GM19238 (cell line): ENCODE measurements at regions not wholly inside any gene's neighbourhood (a gene's known extent, or its start where the extent isn't known, plus 50 kb on each side); places are given as distances from the start of the nearest gene placed in this dataset.

Experiments used
- DNase-seq: peaks from one replicate; pipeline ENCODE4 v3.0.0; 2011; ENCODE audit warnings: low spot score; ENCODE audit not compliant: insufficient read length

- no peak for DNase-seq
Measured at GRCh38 chr22:27554106-27554811, 247.3 kb downstream of the MN1 start.

GRCh38 chr22:27554841-27555456 is 246.6 kb downstream of the MN1 start:
- no peak for DNase-seq

- DNase-seq = no peak
Measured at GRCh38 chr22:27556371-27556770, 245.2 kb downstream of the MN1 start.

- DNase-seq = no peak
Measured at GRCh38 chr22:27557286-27558008, 244.1 kb downstream of the MN1 start.

GRCh38 chr22:27558658-27559371 is 242.7 kb downstream of the MN1 start:
- no peak for DNase-seq

- DNase-seq = no peak
Measured at GRCh38 chr22:27560781-27561180, 240.8 kb downstream of the MN1 start.

- no peak for DNase-seq
Measured at GRCh38 chr22:27561286-27561904, 240.2 kb downstream of the MN1 start.

GRCh38 chr22:27564806-27565205 is 236.8 kb downstream of the MN1 start:
- DNase-seq = no peak

GRCh38 chr22:27566602-27567001 is 235.0 kb downstream of the MN1 start:
- no peak for DNase-seq

GRCh38 chr22:27568265-27568664 is 233.3 kb downstream of the MN1 start:
- DNase-seq = no peak

- no peak for DNase-seq
Measured at GRCh38 chr22:27571463-27572277, 229.9 kb downstream of the MN1 start.

- no peak for DNase-seq
Measured at GRCh38 chr22:27572278-27572666, 229.3 kb downstream of the MN1 start.

- DNase-seq = no peak
Measured at GRCh38 chr22:27573280-27574001, 228.1 kb downstream of the MN1 start.

- no peak for DNase-seq
Measured at GRCh38 chr22:27574002-27574366, 227.6 kb downstream of the MN1 start.

- no peak for DNase-seq
Measured at GRCh38 chr22:27574651-27575050, 226.9 kb downstream of the MN1 start.

GRCh38 chr22:27575348-27575747 is 226.2 kb downstream of the MN1 start:
- no peak for DNase-seq

- no peak for DNase-seq
Measured at GRCh38 chr22:27576413-27576812, 225.1 kb downstream of the MN1 start.

- no peak for DNase-seq
Measured at GRCh38 chr22:27576815-27577573, 224.6 kb downstream of the MN1 start.

- DNase-seq = no peak
Measured at GRCh38 chr22:27577574-27577969, 224.0 kb downstream of the MN1 start.
